ENCODE measurements at regions not wholly inside any gene's neighbourhood (a gene's known extent, or its start where the extent isn't known, plus 50 kb on each side); places are given as distances from the start of the nearest gene placed in this dataset.
"Not testable (repeated sequence)": the region's sequence is repeated elsewhere in the genome, so short reads cannot be mapped to it uniquely, and the experiment has no call there.

GRCh38 chr3:177463863-177464262 lies 266.6 kb upstream of the TBL1XR1 start:
- peak; percentile 80 for DNase-seq

- no peak for DNase-seq
Observed at GRCh38 chr3:177464392-177465256, 267.3 kb upstream of the TBL1XR1 start.

GRCh38 chr3:177465257-177465642 lies 268.0 kb upstream of the TBL1XR1 start:
- DNase-seq, result no peak

- DNase-seq, result no peak
Observed at GRCh38 chr3:177466074-177466473, 268.8 kb upstream of the TBL1XR1 start.

- DNase-seq, result not testable (repeated sequence)
Observed at GRCh38 chr3:177466622-177467021, 269.3 kb upstream of the TBL1XR1 start.

GRCh38 chr3:177467247-177467985 lies 270.1 kb upstream of the TBL1XR1 start:
- no peak for DNase-seq

GRCh38 chr3:177468331-177468730 lies 271.0 kb upstream of the TBL1XR1 start:
- DNase-seq, result peak; percentile 91

- DNase-seq, result no peak
Observed at GRCh38 chr3:177468816-177469215, 271.5 kb upstream of the TBL1XR1 start.

- DNase-seq, result no peak
Observed at GRCh38 chr3:177469216-177469615, 271.9 kb upstream of the TBL1XR1 start.

GRCh38 chr3:177470197-177470941 lies 273.1 kb upstream of the TBL1XR1 start:
- DNase-seq, result peak; percentile 90

GRCh38 chr3:177471733-177472480 lies 274.6 kb upstream of the TBL1XR1 start:
- DNase-seq, result no peak

GRCh38 chr3:177473184-177473583 lies 275.9 kb upstream of the TBL1XR1 start:
- DNase-seq, result no peak

- no peak for DNase-seq
Observed at GRCh38 chr3:177473903-177474302, 276.6 kb upstream of the TBL1XR1 start.

- DNase-seq, result no peak
Observed at GRCh38 chr3:177474652-177475355, 277.5 kb upstream of the TBL1XR1 start.

GRCh38 chr3:177475356-177475665 lies 278.0 kb upstream of the TBL1XR1 start:
- no peak for DNase-seq

- DNase-seq, result no peak
Observed at GRCh38 chr3:177476495-177476894, 279.2 kb upstream of the TBL1XR1 start.

GRCh38 chr3:177476921-177477435 lies 279.7 kb upstream of the TBL1XR1 start:
- no peak for DNase-seq

- peak; percentile 77 for DNase-seq
Observed at GRCh38 chr3:177478170-177478867, 281.0 kb upstream of the TBL1XR1 start.

GRCh38 chr3:177479630-177480029 lies 282.3 kb upstream of the TBL1XR1 start:
- DNase-seq, result no peak

- no peak for DNase-seq
Observed at GRCh38 chr3:177481329-177481728, 284.0 kb upstream of the TBL1XR1 start.

- no peak for DNase-seq
Observed at GRCh38 chr3:177482048-177482691, 284.9 kb upstream of the TBL1XR1 start.

All from islet precursor cell (in vitro differentiated cells).